Mesothelial cell of epicardium (in vitro differentiated cells): ENCODE measurements at regions not wholly inside any gene's neighbourhood (a gene's known extent, or its start where the extent isn't known, plus 50 kb on each side); places are given as distances from the start of the nearest gene placed in this dataset.
"Not testable (repeated sequence)": the region's sequence is repeated elsewhere in the genome, so short reads cannot be mapped to it uniquely, and the experiment has no call there.

Source experiments
- DNase-seq, 2 experiments: peaks; one replicate each; pipeline ENCODE4 v3.0.0; 2021; ENCODE audit warnings: low spot score in 2 of 2; ENCODE audit not compliant: unreplicated experiment in 2 of 2
- H3K27ac Mint-ChIP-seq: 2 replicates; pipeline ENCODE4 v1.8.0; 2021; ENCODE audit warnings: mixed read lengths
- H3K27me3 Mint-ChIP-seq: 2 replicates; pipeline ENCODE4 v1.8.0; 2021; ENCODE audit warnings: low read depth, mixed read lengths
- H3K36me3 Mint-ChIP-seq: 2 replicates; pipeline ENCODE4 v1.8.0; 2021; ENCODE audit warnings: mixed read lengths
- H3K4me1 Mint-ChIP-seq: 2 replicates; pipeline ENCODE4 v1.8.0; 2021; ENCODE audit warnings: mixed read lengths
- H3K4me3 Mint-ChIP-seq: 2 replicates; pipeline ENCODE4 v1.8.0; 2021; ENCODE audit warnings: mild to moderate bottlenecking, moderate library complexity, mixed read lengths
- H3K9me3 Mint-ChIP-seq: 2 replicates; pipeline ENCODE4 v1.8.0; 2021; ENCODE audit warnings: mixed read lengths
- CTCF ChIP-seq: fragments of 200-600 bp; sonication (generic); IDR thresholded peaks from one replicate; pipeline ENCODE4 v1.5.0; 2021; ENCODE audit warnings: antibody characterized with exemption; ENCODE audit not compliant: unreplicated experiment

- H3K36me3 Mint-ChIP-seq, result no peaks in the 10 kb centered on the region
- no peak overlapping the region for H3K4me3 Mint-ChIP-seq
- no peaks in the 10 kb centered on the region for H3K4me1 Mint-ChIP-seq
- no peak overlapping the region for H3K27ac Mint-ChIP-seq
- TF ChIP-seq CTCF, result no peak
- H3K9me3 Mint-ChIP-seq, result peaks cover 11% of the 10 kb centered on the region
- H3K27me3 Mint-ChIP-seq, result no peaks in the 10 kb centered on the region
- no peak for DNase-seq
Measured at GRCh38 chr7:125326666-125327255, 397.1 kb upstream of the POT1 start.

DNA sequence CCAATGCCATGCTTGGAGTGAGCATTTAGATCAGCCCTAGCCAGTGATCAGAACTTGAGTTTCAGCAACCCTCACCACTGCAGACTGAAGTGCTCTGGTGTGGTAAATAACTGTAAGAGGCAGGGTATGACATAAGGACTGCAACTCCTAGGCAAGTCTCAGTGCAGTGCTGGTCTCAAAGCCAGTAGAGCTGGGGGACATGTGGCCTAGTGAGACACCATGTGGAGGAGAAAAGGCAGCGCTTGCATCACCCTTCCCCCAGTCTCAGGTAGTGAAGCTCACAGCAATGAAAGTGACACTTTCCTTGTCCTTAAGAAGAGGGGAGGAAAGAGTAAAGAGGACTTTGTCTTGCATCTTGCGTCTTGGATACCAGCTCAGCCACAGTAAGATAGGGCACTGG, 386.8 kb upstream of the POT1 start:
- Mint-ChIP-seq H3K4me1 (no peaks in the 10 kb centered on the region), H3K36me3 (no peaks in the 10 kb centered on the region), H3K9me3 (peaks cover 8% of the 10 kb centered on the region), H3K27ac (no peak overlapping the region), H3K4me3 (no peak overlapping the region), H3K27me3 (no peaks in the 10 kb centered on the region)
- no peak for TF ChIP-seq CTCF
- no peak for DNase-seq

- H3K4me1 Mint-ChIP-seq, result no peaks in the 10 kb centered on the region
- no peak overlapping the region for H3K27ac Mint-ChIP-seq
- no peaks in the 10 kb centered on the region for H3K27me3 Mint-ChIP-seq
- H3K4me3 Mint-ChIP-seq, result no peak overlapping the region
- no peaks in the 10 kb centered on the region for H3K36me3 Mint-ChIP-seq
- no peak for DNase-seq
- no peak for TF ChIP-seq CTCF
- peaks cover 11% of the 10 kb centered on the region for H3K9me3 Mint-ChIP-seq
Measured at GRCh38 chr7:125299003-125299765, 369.6 kb upstream of the POT1 start.

DNA sequence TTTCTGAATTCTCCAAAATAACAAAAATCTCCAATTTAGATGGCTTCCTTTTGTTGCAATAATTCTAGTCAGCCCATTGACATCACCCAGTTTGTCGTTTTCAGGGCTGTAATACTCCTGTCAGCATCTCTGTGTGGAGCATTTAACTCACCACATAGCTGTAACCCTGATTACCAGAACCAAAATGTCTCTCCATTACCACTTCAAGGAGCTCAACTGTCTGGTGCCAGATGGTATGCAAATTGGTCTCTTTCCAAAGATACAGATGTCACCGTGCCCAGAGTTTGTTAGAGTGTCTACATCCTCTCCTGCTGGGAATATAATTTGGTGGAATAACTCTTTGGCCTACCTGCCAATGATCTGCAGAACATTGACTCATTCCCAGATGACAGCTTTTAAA, 350.3 kb upstream of the POT1 start:
- no peaks in the 10 kb centered on the region for H3K27me3 Mint-ChIP-seq
- TF ChIP-seq CTCF, result no peak
- no peaks in the 10 kb centered on the region for H3K36me3 Mint-ChIP-seq
- H3K4me1 Mint-ChIP-seq, result no peaks in the 10 kb centered on the region
- DNase-seq, result no peak
- H3K27ac Mint-ChIP-seq, result no peak overlapping the region
- peaks cover 7% of the 10 kb centered on the region for H3K9me3 Mint-ChIP-seq
- H3K4me3 Mint-ChIP-seq, result no peak overlapping the region

- DNase-seq, result no peak
- Mint-ChIP-seq H3K4me1 (no peaks in the 10 kb centered on the region), H3K4me3 (no peak overlapping the region), H3K27me3 (no peaks in the 10 kb centered on the region), H3K27ac (no peak overlapping the region), H3K9me3 (peaks cover 12% of the 10 kb centered on the region), H3K36me3 (no peaks in the 10 kb centered on the region)
- TF ChIP-seq CTCF, result no peak
Measured at GRCh38 chr7:125278318-125278717, 348.7 kb upstream of the POT1 start.

DNA sequence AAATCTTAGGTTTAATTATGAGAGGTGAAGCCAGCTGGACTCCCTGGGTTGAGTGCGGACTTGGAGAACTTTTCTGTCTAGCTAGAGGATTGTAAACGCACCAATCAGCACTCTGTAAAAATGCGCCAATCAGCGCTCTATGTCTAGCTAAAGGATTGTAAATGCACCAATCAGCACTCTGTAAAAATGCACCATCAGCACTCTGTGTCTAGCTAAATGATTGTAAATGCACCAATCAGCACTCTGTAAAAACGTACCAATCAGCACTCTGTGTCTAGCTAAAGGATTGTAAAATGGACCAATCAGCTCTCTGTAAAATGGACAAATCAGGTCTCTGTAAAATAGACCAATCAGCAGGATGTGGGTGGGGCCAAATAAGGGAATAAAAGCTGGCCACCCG, 345.1 kb upstream of the POT1 start:
- DNase-seq, H3K4me3 Mint-ChIP-seq, H3K27me3 Mint-ChIP-seq, H3K36me3 Mint-ChIP-seq, H3K4me1 Mint-ChIP-seq, H3K27ac Mint-ChIP-seq: not testable (repeated sequence)
- peaks cover 12% of the 10 kb centered on the region for H3K9me3 Mint-ChIP-seq

GRCh38 chr7:125264174-125264856, 334.7 kb upstream of the POT1 start:
- H3K27ac Mint-ChIP-seq, H3K9me3 Mint-ChIP-seq, H3K4me1 Mint-ChIP-seq, DNase-seq, H3K36me3 Mint-ChIP-seq, H3K4me3 Mint-ChIP-seq: not testable (repeated sequence)
- peaks cover 42% of the 10 kb centered on the region for H3K27me3 Mint-ChIP-seq

DNA sequence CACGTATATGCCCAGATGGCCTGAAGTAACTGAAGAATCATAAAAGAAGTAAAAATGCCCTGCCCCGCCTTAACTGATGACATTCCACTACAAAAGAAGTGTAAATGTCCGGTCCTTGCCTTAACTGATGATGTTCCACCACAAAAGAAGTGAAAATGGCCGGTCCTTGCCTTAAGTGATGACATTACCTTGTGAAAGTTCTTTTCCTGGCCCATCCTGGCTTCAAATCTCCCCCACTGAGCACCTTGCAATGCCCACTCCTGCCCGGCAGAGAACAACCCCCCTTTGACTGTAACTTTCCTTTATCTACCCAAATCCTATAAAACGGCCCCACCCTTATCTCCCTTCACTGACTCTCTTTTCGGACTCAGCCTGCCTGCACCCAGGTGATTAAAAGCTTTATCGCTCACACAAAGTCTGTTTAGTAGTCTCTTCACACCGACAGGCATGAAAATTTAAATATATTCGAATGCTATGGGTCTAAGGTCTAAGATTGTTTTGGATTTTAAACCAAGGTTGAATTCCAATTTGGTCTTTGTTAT, 329.3 kb upstream of the POT1 start:
- H3K4me3 Mint-ChIP-seq, H3K36me3 Mint-ChIP-seq, DNase-seq, H3K9me3 Mint-ChIP-seq, H3K27ac Mint-ChIP-seq: not testable (repeated sequence)
- Mint-ChIP-seq H3K27me3 (peaks cover 32% of the 10 kb centered on the region), H3K4me1 (peaks cover 11% of the 10 kb centered on the region)
